Umbilical cord (tissue), 1 donor: ENCODE measurements at regions not wholly inside any gene's neighbourhood (a gene's known extent, or its start where the extent isn't known, plus 50 kb on each side); places are given as distances from the start of the nearest gene placed in this dataset.

Experiments used
- DNase-seq: peaks from one replicate; pipeline ENCODE4 v3.0.0-alpha.2; 2015; ENCODE audit warnings: low spot score

- DNase-seq: no peak
Observed at GRCh38 chr14:56745097-56745496, 65.2 kb downstream of the OTX2 start.

- DNase-seq: no peak
Observed at GRCh38 chr14:56744016-56744415, 66.3 kb downstream of the OTX2 start.

GRCh38 chr14:56742391-56742878 is 67.8 kb downstream of the OTX2 start:
- no peak for DNase-seq

- no peak for DNase-seq
Observed at GRCh38 chr14:56741325-56741724, 69.0 kb downstream of the OTX2 start.

- no peak for DNase-seq
Observed at GRCh38 chr14:56738020-56738419, 72.3 kb downstream of the OTX2 start.

- DNase-seq: no peak
Observed at GRCh38 chr14:56733396-56733795, 76.9 kb downstream of the OTX2 start.

GRCh38 chr14:56731187-56731586 is 79.1 kb downstream of the OTX2 start:
- peak; percentile 5 for DNase-seq

- peak; percentile 2 for DNase-seq
Observed at GRCh38 chr14:56730538-56731145, 79.6 kb downstream of the OTX2 start.

GRCh38 chr14:56724013-56724412 is 86.3 kb downstream of the OTX2 start:
- no peak for DNase-seq

GRCh38 chr14:56723418-56723817 is 86.9 kb downstream of the OTX2 start:
- no peak for DNase-seq

GRCh38 chr14:56720703-56721460 is 89.4 kb downstream of the OTX2 start:
- no peak for DNase-seq

GRCh38 chr14:56718312-56718711 is 92.0 kb downstream of the OTX2 start:
- DNase-seq: no peak

GRCh38 chr14:56716705-56717104 is 93.6 kb downstream of the OTX2 start:
- DNase-seq: no peak

- DNase-seq: no peak
Observed at GRCh38 chr14:56715938-56716337, 94.3 kb downstream of the OTX2 start.

GRCh38 chr14:56709201-56709600 is 101.1 kb downstream of the OTX2 start:
- no peak for DNase-seq

GRCh38 chr14:56708704-56709103 is 101.6 kb downstream of the OTX2 start:
- DNase-seq: no peak

- no peak for DNase-seq
Observed at GRCh38 chr14:56703947-56704346, 106.3 kb downstream of the OTX2 start.

GRCh38 chr14:56702515-56702914 is 107.8 kb downstream of the OTX2 start:
- no peak for DNase-seq
